Loucy (cell line): ENCODE measurements at regions not wholly inside any gene's neighbourhood (a gene's known extent, or its start where the extent isn't known, plus 50 kb on each side); places are given as distances from the start of the nearest gene placed in this dataset.

Experiments
- CTCF ChIP-seq: fragments of 200-600 bp; sonication (generic); conservative IDR thresholded peaks from 2 replicates; pipeline ENCODE4 v1.5.1; 2014; ENCODE audit warnings: mild to moderate bottlenecking, antibody characterized with exemption, low read length
- EZH2phosphoT487 ChIP-seq: fragments of 200-600 bp; IDR thresholded peaks from 2 replicates; pipeline ENCODE4 v1.6.1; 2018; ENCODE audit warnings: antibody characterized with exemption, mild to moderate bottlenecking, moderate library complexity, borderline replicate concordance

GRCh38 chr6:141261672-141262060 is 871.1 kb upstream of the GJE1 start:
- TF ChIP-seq CTCF = no peak
- TF ChIP-seq EZH2phosphoT487 = no peak
